Upper lobe of left lung (tissue), 6 donors: ENCODE measurements at regions not wholly inside any gene's neighbourhood (a gene's known extent, or its start where the extent isn't known, plus 50 kb on each side); places are given as distances from the start of the nearest gene placed in this dataset.
A peak's percentile ranks its signal among the peaks of the same experiment; 100 is the strongest.

Experiments used
- ATAC-seq, 2 donors: fragments of 200-7000 bp; cut with Tn5 transposase; one replicate each; pipeline ENCODE4 v1.9.1; 2022; ENCODE audit warnings: mild to moderate bottlenecking in 2 of 2, moderate library complexity in 2 of 2; ENCODE audit not compliant: low FRiP score in 2 of 2
- DNase-seq, 2 donors: peaks; one replicate each; pipeline ENCODE4 v3.0.0-alpha.2; 2019 to 2020
- H3K27ac ChIP-seq, 4 donors: fragments of 200-600 bp; sonication (generic); one replicate each; pipeline ENCODE4 v1.5.1; 2016 to 2019
- H3K27me3 ChIP-seq, 4 donors: fragments of 200-600 bp; sonication (generic); one replicate each; pipeline ENCODE4 v1.5.1; 2017 to 2019
- H3K36me3 ChIP-seq, 4 donors: fragments of 200-600 bp; sonication (generic); one replicate each; pipeline ENCODE4 v1.5.1; 2016 to 2019
- H3K4me1 ChIP-seq, 4 donors: fragments of 200-600 bp; sonication (generic); one replicate each; pipeline ENCODE4 v1.5.1; 2018 to 2019
- H3K4me3 ChIP-seq, 4 donors: fragments of 200-600 bp; sonication (generic); one replicate each; pipeline ENCODE4 v1.5.1; 2017 to 2019; ENCODE audit warnings: mild to moderate bottlenecking in 2 of 4, moderate library complexity in 1 of 4
- H3K9me3 ChIP-seq, 4 donors: fragments of 200-600 bp; sonication (generic); one replicate each; pipeline ENCODE4 v1.5.1; 2018 to 2019
- CTCF ChIP-seq, 6 experiments: fragments of 450-650 bp in 4 of 6; fragments of 200-600 bp in 2 of 6; sonication (generic) in 2 of 6; IDR thresholded peaks; one replicate each; pipeline ENCODE4 v1.5.1; 2016 to 2019; ENCODE audit warnings: antibody characterized with exemption in 6 of 6
- EP300 ChIP-seq, 4 donors: sonication (generic); formaldehyde crosslinking; IDR thresholded peaks; one replicate each; pipeline ENCODE4 v1.5.1; 2017; ENCODE audit warnings: antibody characterized with exemption in 4 of 4, control low read depth in 2 of 4
- POLR2A ChIP-seq, 4 donors: fragments of 450-650 bp; IDR thresholded peaks; one replicate each; pipeline ENCODE4 v1.5.1; 2016 to 2017; ENCODE audit warnings: antibody characterized with exemption in 4 of 4, mild to moderate bottlenecking in 2 of 4
- POLR2AphosphoS5 ChIP-seq, 2 donors: sonication (generic); formaldehyde crosslinking; IDR thresholded peaks; one replicate each; pipeline ENCODE4 v1.5.1; 2017; ENCODE audit warnings: antibody characterized with exemption in 2 of 2
- WGBS, 2 donors: methylation state at CpG; one replicate each; pipeline ENCODE4 v1.1.5; 2017 to 2018; 5-methylcytosine and 5-hydroxymethylcytosine counted together
- donor health status: DM: no; HTN: no; CAD: no; lungs with moderate emphysema.
- donor health status: DM: no; HTN: yes; CAD: no; lungs with severe emphysema.

DNA sequence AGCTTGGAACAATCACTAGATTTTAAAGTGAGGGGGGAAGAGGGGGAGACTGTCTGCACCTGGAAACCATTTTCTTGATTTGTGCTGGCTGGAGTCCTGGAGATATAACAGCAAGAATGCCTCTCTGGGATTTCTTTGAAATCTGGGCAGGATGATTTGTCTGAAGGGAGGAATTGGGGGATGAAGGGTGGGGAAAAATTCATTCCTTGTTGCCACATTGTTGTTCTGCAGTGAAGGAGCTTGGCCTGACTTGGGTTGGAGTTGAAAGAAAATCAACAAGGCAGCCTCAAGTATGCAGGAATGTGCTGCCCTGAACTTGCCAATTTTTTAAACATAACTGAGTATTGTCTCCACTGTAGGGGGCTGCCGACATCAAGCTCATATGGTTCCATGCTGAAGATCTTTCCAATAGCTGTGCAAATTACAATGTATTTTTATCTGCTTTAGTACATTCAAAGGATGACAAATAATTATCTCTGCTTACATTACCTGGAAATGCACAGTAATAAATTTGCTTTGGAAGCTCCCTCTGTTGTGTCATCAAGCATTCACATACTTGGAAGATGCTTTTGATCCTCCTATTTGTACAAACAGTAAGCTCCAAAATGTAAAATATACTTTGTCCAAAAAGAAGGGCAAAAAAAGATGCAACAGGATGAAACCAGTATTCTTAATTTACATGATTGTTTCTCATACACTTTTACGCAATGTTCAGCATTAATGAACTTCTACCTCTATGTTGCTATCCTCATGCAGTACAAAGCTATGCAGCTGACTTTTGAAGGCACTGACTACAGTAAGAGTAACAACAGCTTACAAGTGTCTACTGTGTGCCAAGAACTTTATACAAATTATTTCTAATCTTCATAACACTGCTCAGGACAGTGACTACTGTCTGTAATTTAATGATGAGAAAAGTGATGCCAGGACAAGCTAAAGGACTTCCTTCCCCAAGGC is 627.9 kb upstream of the KLF12 start:
- no peak overlapping the region for H3K27ac ChIP-seq
- no peak for DNase-seq
- no peaks in the 10 kb centered on the region for H3K27me3 ChIP-seq
- 74 to 83% methylated on average over 2 of the region's 2 CpGs for WGBS, 2 donors
- TF ChIP-seq CTCF (IDR thresholded peaks at IDR 0.05) (no peak), POLR2AphosphoS5 (IDR thresholded peaks at IDR 0.05) (no peak), POLR2A (IDR thresholded peaks at IDR 0.05) (no peak), EP300 (IDR thresholded peaks at IDR 0.05) (no peak)
- no peak overlapping the region for H3K4me3 ChIP-seq
- no peaks in the 10 kb centered on the region for H3K36me3 ChIP-seq
- no peaks in the 10 kb centered on the region for H3K4me1 ChIP-seq
- H3K9me3 ChIP-seq = no peaks in the 10 kb centered on the region
- ATAC-seq = peak in 1 of 2 donors; percentile 55

GRCh38 chr13:74758188-74758587 is 624.0 kb upstream of the KLF12 start:
- Histone ChIP-seq H3K4me3 (no peak overlapping the region), H3K4me1 (no peaks in the 10 kb centered on the region), H3K36me3 (no peaks in the 10 kb centered on the region), H3K9me3 (no peaks in the 10 kb centered on the region), H3K27ac (no peak overlapping the region), H3K27me3 (no peaks in the 10 kb centered on the region)
- ATAC-seq = no peak
- 36 to 42% methylated on average over 1 of the region's 1 CpG for WGBS, 2 donors
- no peak for DNase-seq
- TF ChIP-seq POLR2A (IDR thresholded peaks at IDR 0.05) (no peak), EP300 (IDR thresholded peaks at IDR 0.05) (no peak), POLR2AphosphoS5 (IDR thresholded peaks at IDR 0.05) (no peak), CTCF (IDR thresholded peaks at IDR 0.05) (no peak)

DNA sequence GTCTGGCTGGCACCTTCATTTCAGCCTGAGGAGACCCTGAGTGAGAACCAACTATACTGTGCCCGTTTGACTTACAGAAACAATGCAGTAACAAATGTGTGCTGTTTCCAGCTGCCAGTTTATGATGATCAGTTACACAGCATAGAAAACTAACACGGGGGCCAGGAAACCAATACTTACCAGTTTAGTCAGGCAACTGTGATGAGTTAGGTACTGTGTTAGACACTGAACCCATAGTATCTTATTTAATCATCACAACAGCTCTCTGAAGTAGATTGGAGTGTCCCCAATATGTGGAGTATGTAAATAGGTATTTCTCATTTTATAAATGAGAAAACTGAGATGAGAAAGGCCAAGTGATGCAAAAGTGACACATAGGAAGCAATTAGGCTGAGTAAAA is 620.9 kb upstream of the KLF12 start:
- H3K27me3 ChIP-seq = no peaks in the 10 kb centered on the region
- no peak overlapping the region for H3K4me3 ChIP-seq
- DNase-seq (no peak), ATAC-seq (no peak)
- H3K36me3 ChIP-seq = no peaks in the 10 kb centered on the region
- H3K9me3 ChIP-seq = no peaks in the 10 kb centered on the region
- no peak overlapping the region for H3K27ac ChIP-seq
- TF ChIP-seq POLR2AphosphoS5 (IDR thresholded peaks at IDR 0.05) (no peak), POLR2A (IDR thresholded peaks at IDR 0.05) (no peak), EP300 (IDR thresholded peaks at IDR 0.05) (no peak), CTCF (IDR thresholded peaks at IDR 0.05) (no peak)
- H3K4me1 ChIP-seq = no peaks in the 10 kb centered on the region
- WGBS, 2 donors = 79 to 93% methylated on average over 2 of the region's 2 CpGs

DNA sequence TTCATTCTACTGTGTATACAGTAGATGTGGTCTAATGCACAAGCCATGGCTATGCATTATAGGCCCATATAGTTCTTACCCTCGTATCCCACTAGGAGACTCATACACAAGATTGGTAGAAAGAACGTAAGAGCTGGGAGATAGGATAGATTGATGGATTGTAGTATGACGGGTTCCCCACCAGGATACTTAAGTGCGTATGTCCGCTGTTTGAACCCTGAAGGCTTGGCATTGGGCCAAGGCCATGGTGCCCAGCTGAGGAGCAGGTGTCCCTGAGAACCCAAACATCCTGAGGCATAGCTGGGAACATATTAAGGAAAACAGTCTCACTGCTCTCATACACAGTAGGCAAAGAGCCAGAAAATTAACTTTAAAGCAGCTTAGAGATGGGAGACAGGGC is 617.5 kb upstream of the KLF12 start:
- no peaks in the 10 kb centered on the region for H3K9me3 ChIP-seq
- H3K4me1 ChIP-seq = no peaks in the 10 kb centered on the region
- no peak for DNase-seq
- no peak overlapping the region for H3K27ac ChIP-seq
- H3K36me3 ChIP-seq = no peaks in the 10 kb centered on the region
- 73 to 82% methylated on average over 5 of the region's 5 CpGs for WGBS, 2 donors
- no peak for ATAC-seq
- TF ChIP-seq EP300 (IDR thresholded peaks at IDR 0.05) = no peak
- no peak for TF ChIP-seq CTCF (IDR thresholded peaks at IDR 0.05)
- no peak for TF ChIP-seq POLR2AphosphoS5 (IDR thresholded peaks at IDR 0.05)
- no peak for TF ChIP-seq POLR2A (IDR thresholded peaks at IDR 0.05)
- no peaks in the 10 kb centered on the region for H3K27me3 ChIP-seq
- no peak overlapping the region for H3K4me3 ChIP-seq
